Panc1 (cell line): ENCODE measurements at regions not wholly inside any gene's neighbourhood (a gene's known extent, or its start where the extent isn't known, plus 50 kb on each side); places are given as distances from the start of the nearest gene placed in this dataset.

Experiments
- ATAC-seq: fragments of 200-7000 bp; cut with Tn5 transposase; 2 replicates; pipeline ENCODE4 v1.9.1; 2020; ENCODE audit warnings: mild to moderate bottlenecking, moderate library complexity
- BruUV-seq: library from RNA; stranded (reverse); fragments of 400-500 nt; replicated peaks from 2 replicates; lab custom pipeline; 2021; lab: Mats Ljungman, UMichigan
- CTCF ChIA-PET: fragments of 300-600 bp; sonication (Branson Sonifier 250); formaldehyde crosslinking; loops from one replicate; lab custom pipeline; 2022; ENCODE audit warnings: antibody characterized with exemption; lab: Charles Lee
- POLR2A ChIA-PET: fragments of 300-600 bp; sonication (Branson Sonifier 250); formaldehyde crosslinking; loops from one replicate; lab custom pipeline; 2022; ENCODE audit warnings: antibody characterized with exemption; lab: Charles Lee
- DNase-seq: peaks from one replicate; pipeline ENCODE4 v3.0.0-alpha.2; 2010; ENCODE audit warnings: low read depth, low spot score
- H3K27ac ChIP-seq: 2 replicates; pipeline ENCODE4 v1.5.1; 2011; ENCODE audit warnings: mild to moderate bottlenecking, low read length, inconsistent platforms
- H3K27me3 ChIP-seq: fragments of 200-500 bp; sonication (Bioruptor generic); 2 replicates; pipeline ENCODE4 v1.6.0; 2014; ENCODE audit warnings: low read length, inconsistent platforms; ENCODE audit not compliant: control insufficient read depth, insufficient read depth
- H3K36me3 ChIP-seq: fragments of 200-500 bp; sonication (Bioruptor generic); 2 replicates; pipeline ENCODE4 v1.5.1; 2014; ENCODE audit warnings: inconsistent platforms, mild to moderate bottlenecking, low read length, moderate library complexity; ENCODE audit not compliant: control insufficient read depth, insufficient read depth
- H3K4me1 ChIP-seq: 2 replicates; pipeline ENCODE4 v1.5.1; 2011; ENCODE audit warnings: inconsistent platforms, mild to moderate bottlenecking, low read length, moderate library complexity; ENCODE audit not compliant: control insufficient read depth, insufficient read depth
- H3K4me3 ChIP-seq, 2 experiments: 2 replicates each; pipeline ENCODE4 v1.5.1; 2011 to 2012; ENCODE audit warnings: low read depth in 2 of 2, low read length in 2 of 2, mild to moderate bottlenecking in 2 of 2, inconsistent platforms in 1 of 2, moderate library complexity in 1 of 2
- H3K9me3 ChIP-seq: fragments of 200-500 bp; sonication (Bioruptor generic); 2 replicates; pipeline ENCODE4 v1.5.1; 2014; ENCODE audit warnings: low read depth, mild to moderate bottlenecking, inconsistent platforms, low read length, moderate library complexity; ENCODE audit not compliant: control insufficient read depth, insufficient read depth
- POLR2AphosphoS5 ChIP-seq: IDR thresholded peaks from 2 replicates; pipeline ENCODE4 v1.6.1; 2012; ENCODE audit warnings: mild to moderate bottlenecking, low read depth, low read length, moderate library complexity
- REST ChIP-seq, 2 experiments: IDR thresholded peaks; 2 replicates each; pipeline ENCODE4 v1.6.1; 2011 to 2012; ENCODE audit warnings: low read depth in 2 of 2, control low read depth in 1 of 2, low read length in 1 of 2, mild to moderate bottlenecking in 1 of 2, moderate library complexity in 1 of 2; ENCODE audit not compliant: insufficient read depth in 1 of 2
- SIN3A ChIP-seq: IDR thresholded peaks from 2 replicates; pipeline ENCODE4 v1.6.1; 2012; ENCODE audit warnings: low read depth, mild to moderate bottlenecking, low read length, moderate library complexity, borderline replicate concordance; ENCODE audit not compliant: insufficient read depth
- TCF7L2 ChIP-seq: IDR thresholded peaks from 2 replicates; pipeline ENCODE4 v1.6.1; 2011; ENCODE audit warnings: mild to moderate bottlenecking, low read depth, low read length, inconsistent platforms
- in situ Hi-C: cut with HindIII; loops from 2 replicates; pipeline ENCODE4 v1.10.0; 2016; ENCODE audit warnings: low sequenced_read_pairs, low pct_unique_long_range_greater_than_20kb
- intact Hi-C: fragments of 100-400 bp; cut with micrococcal nuclease; formaldehyde crosslinking; loops from one replicate; pipeline ENCODE4 v1.10.0; 2022; ENCODE audit not compliant: unreplicated experiment
- TF ChIP-seq, protein P1 (sequence below): fragments of 450-650 bp; IDR thresholded peaks from 2 replicates; pipeline ENCODE4 v1.5.1; 2017; ENCODE audit warnings: mild to moderate bottlenecking

DNA sequence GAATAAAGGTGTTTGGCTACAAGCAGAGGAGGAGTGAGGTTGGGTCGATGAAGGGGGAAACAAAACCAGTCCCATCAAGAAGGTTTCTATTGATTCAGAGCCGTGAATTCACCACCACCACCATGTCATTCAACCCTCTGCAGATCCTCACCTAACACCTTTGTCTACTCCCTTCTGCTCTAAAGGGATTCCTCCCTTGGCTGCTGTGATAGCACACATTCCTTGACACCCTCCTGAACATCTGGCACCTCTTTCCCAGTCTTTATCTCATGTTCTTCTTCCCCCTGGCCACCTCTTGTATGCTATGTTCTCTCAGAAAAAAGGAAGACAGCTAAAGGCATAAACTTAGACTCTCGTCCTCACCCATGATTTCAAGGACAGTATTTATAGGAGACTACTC is 318.0 kb downstream of the GPAM start:
- Histone ChIP-seq H3K4me3 (no peak overlapping the region), H3K27me3 (no peaks in the 10 kb centered on the region), H3K9me3 (no peaks in the 10 kb centered on the region), H3K27ac (no peak overlapping the region), H3K4me1 (no peaks in the 10 kb centered on the region), H3K36me3 (no peaks in the 10 kb centered on the region)
- ChIA-PET CTCF (no interaction called here), POLR2A (no interaction called here)
- DNase-seq: no peak
- in situ Hi-C loops (no loop called here), intact Hi-C loops (no loop called here)
- BruUV-seq: no TSS peak
- TF ChIP-seq SIN3A: no peak
- TF ChIP-seq POLR2AphosphoS5: no peak
- TF ChIP-seq TCF7L2: no peak
- TF ChIP-seq REST (IDR thresholded peaks at IDR 0.05; ENCODE audit: insufficient read depth in 1 of 2, low read depth in 2 of 2, low read length in 1 of 2): no peak
- TF ChIP-seq, protein P1, sequence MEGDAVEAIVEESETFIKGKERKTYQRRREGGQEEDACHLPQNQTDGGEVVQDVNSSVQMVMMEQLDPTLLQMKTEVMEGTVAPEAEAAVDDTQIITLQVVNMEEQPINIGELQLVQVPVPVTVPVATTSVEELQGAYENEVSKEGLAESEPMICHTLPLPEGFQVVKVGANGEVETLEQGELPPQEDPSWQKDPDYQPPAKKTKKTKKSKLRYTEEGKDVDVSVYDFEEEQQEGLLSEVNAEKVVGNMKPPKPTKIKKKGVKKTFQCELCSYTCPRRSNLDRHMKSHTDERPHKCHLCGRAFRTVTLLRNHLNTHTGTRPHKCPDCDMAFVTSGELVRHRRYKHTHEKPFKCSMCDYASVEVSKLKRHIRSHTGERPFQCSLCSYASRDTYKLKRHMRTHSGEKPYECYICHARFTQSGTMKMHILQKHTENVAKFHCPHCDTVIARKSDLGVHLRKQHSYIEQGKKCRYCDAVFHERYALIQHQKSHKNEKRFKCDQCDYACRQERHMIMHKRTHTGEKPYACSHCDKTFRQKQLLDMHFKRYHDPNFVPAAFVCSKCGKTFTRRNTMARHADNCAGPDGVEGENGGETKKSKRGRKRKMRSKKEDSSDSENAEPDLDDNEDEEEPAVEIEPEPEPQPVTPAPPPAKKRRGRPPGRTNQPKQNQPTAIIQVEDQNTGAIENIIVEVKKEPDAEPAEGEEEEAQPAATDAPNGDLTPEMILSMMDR: no peak
- ATAC-seq: no peak

GRCh38 chr10:111871458-111871857 is 312.1 kb downstream of the GPAM start:
- TF ChIP-seq POLR2AphosphoS5 (no peak), REST (IDR thresholded peaks at IDR 0.05; ENCODE audit: insufficient read depth in 1 of 2, low read depth in 2 of 2, low read length in 1 of 2) (no peak), SIN3A (no peak), TCF7L2 (no peak)
- TF ChIP-seq, protein P1: no peak
- no peaks in the 10 kb centered on the region for H3K4me1 ChIP-seq
- no peak for DNase-seq
- no peak overlapping the region for H3K4me3 ChIP-seq
- ATAC-seq: no peak
- ChIA-PET CTCF (no interaction called here), POLR2A (no interaction called here)
- in situ Hi-C loops: no loop called here
- H3K36me3 ChIP-seq: no peaks in the 10 kb centered on the region
- H3K9me3 ChIP-seq: no peaks in the 10 kb centered on the region
- intact Hi-C loops: no loop called here
- BruUV-seq: no TSS peak
- H3K27me3 ChIP-seq: no peaks in the 10 kb centered on the region
- no peak overlapping the region for H3K27ac ChIP-seq
